ENCODE measurements at regions not wholly inside any gene's neighbourhood (a gene's known extent, or its start where the extent isn't known, plus 50 kb on each side); places are given as distances from the start of the nearest gene placed in this dataset.

DNA sequence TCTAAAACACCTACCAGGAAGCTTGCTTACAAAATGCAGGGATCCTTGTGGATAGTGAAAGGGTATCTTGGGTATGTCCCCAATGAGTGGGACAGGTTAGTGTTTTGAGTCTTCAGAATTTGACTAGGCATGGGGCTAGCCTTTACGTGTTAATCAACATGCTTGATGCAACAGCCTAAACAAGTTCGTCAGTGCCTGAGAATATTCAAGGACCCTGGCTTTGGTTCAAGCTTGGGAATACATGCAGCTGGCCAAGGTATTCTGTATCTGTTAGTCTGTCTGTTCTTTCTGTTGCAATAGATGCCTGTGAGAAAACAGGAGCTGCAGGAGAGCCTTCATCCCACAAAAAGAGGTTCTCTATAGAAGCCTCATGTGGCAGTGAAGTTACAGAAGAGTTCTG lies 149.5 kb downstream of the CCNG2 start (continued):
- TF ChIP-seq, protein P1, sequence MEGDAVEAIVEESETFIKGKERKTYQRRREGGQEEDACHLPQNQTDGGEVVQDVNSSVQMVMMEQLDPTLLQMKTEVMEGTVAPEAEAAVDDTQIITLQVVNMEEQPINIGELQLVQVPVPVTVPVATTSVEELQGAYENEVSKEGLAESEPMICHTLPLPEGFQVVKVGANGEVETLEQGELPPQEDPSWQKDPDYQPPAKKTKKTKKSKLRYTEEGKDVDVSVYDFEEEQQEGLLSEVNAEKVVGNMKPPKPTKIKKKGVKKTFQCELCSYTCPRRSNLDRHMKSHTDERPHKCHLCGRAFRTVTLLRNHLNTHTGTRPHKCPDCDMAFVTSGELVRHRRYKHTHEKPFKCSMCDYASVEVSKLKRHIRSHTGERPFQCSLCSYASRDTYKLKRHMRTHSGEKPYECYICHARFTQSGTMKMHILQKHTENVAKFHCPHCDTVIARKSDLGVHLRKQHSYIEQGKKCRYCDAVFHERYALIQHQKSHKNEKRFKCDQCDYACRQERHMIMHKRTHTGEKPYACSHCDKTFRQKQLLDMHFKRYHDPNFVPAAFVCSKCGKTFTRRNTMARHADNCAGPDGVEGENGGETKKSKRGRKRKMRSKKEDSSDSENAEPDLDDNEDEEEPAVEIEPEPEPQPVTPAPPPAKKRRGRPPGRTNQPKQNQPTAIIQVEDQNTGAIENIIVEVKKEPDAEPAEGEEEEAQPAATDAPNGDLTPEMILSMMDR (IDR thresholded peaks at IDR 0.05; ENCODE audit: poor library complexity, severe bottlenecking), result no peak
- no peak for TF ChIP-seq MXI1 (conservative IDR thresholded peaks at IDR 0.05; ENCODE audit: poor library complexity, severe bottlenecking)

DNA sequence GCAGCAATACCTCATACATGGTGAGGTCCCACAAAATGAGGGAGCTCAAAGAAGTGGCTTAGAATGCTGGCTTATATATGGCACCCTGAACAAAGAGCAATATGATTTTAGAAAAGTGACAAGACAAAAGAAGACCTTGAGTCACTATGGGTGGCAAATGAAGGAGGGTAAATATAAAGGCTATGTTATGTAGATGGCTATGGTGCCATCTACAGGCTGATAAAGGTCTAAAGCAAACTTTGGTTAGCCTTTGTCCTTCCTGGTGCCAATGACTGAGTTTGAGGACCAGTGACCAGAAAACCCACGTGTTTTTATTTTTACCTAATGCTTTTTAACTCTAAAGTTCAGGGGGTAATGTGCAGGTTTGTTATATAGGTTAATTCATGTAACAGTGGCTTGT lies 151.8 kb downstream of the CCNG2 start:
- no peak overlapping the region for H2AFZ ChIP-seq (ENCODE audit: low read depth, low read length)
- no peaks in the 10 kb centered on the region for H4K20me1 ChIP-seq (ENCODE audit: insufficient read depth)
- H3K27me3 ChIP-seq (ENCODE audit: insufficient read depth, low read depth, low read length), result no peaks in the 10 kb centered on the region
- no peak for TF ChIP-seq SMC3 (conservative IDR thresholded peaks at IDR 0.05; ENCODE audit: poor library complexity)
- TF ChIP-seq, protein P2, sequence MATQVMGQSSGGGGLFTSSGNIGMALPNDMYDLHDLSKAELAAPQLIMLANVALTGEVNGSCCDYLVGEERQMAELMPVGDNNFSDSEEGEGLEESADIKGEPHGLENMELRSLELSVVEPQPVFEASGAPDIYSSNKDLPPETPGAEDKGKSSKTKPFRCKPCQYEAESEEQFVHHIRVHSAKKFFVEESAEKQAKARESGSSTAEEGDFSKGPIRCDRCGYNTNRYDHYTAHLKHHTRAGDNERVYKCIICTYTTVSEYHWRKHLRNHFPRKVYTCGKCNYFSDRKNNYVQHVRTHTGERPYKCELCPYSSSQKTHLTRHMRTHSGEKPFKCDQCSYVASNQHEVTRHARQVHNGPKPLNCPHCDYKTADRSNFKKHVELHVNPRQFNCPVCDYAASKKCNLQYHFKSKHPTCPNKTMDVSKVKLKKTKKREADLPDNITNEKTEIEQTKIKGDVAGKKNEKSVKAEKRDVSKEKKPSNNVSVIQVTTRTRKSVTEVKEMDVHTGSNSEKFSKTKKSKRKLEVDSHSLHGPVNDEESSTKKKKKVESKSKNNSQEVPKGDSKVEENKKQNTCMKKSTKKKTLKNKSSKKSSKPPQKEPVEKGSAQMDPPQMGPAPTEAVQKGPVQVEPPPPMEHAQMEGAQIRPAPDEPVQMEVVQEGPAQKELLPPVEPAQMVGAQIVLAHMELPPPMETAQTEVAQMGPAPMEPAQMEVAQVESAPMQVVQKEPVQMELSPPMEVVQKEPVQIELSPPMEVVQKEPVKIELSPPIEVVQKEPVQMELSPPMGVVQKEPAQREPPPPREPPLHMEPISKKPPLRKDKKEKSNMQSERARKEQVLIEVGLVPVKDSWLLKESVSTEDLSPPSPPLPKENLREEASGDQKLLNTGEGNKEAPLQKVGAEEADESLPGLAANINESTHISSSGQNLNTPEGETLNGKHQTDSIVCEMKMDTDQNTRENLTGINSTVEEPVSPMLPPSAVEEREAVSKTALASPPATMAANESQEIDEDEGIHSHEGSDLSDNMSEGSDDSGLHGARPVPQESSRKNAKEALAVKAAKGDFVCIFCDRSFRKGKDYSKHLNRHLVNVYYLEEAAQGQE (IDR thresholded peaks at IDR 0.05; ENCODE audit: borderline replicate concordance), result no peak
- no peak for TF ChIP-seq RAD21 (conservative IDR thresholded peaks at IDR 0.05)
- TF ChIP-seq, protein P1 (IDR thresholded peaks at IDR 0.05; ENCODE audit: poor library complexity, severe bottlenecking), result no peak
- TF ChIP-seq EZH2 (IDR thresholded peaks at IDR 0.05; ENCODE audit: borderline replicate concordance, insufficient read depth, low read length, poor library complexity, severe bottlenecking), result no peak
- TF ChIP-seq EP300 (conservative IDR thresholded peaks at IDR 0.05; ENCODE audit: poor library complexity, severe bottlenecking), result no peak
- TF ChIP-seq TAF1 (IDR thresholded peaks at IDR 0.05; ENCODE audit: low read depth), result no peak
- TF ChIP-seq POLR2AphosphoS5 (IDR thresholded peaks at IDR 0.05), result no peak
- no peak for TF ChIP-seq MXI1 (conservative IDR thresholded peaks at IDR 0.05; ENCODE audit: poor library complexity, severe bottlenecking)
- no peak overlapping the region for H3K27ac ChIP-seq (ENCODE audit: low read length)
- no peak overlapping the region for H3K4me3 ChIP-seq (ENCODE audit: low read length)
- H3K36me3 ChIP-seq (ENCODE audit: insufficient read depth, low read length), result no peaks in the 10 kb centered on the region
- H3K9ac ChIP-seq (ENCODE audit: low read length), result no peak overlapping the region
- H3K9me3 ChIP-seq (ENCODE audit: low read length), result no peaks in the 10 kb centered on the region
- no peaks in the 10 kb centered on the region for H3K79me2 ChIP-seq (replicated peaks; ENCODE audit: insufficient read depth, low read length)
- no peaks in the 10 kb centered on the region for H3F3A ChIP-seq (ENCODE audit: insufficient read depth, low read length, poor library complexity, severe bottlenecking)
- no peak overlapping the region for H3K4me2 ChIP-seq (ENCODE audit: low read length)
- H3K9me2 ChIP-seq (ENCODE audit: insufficient read depth, low read length), result no peaks in the 10 kb centered on the region

DNA sequence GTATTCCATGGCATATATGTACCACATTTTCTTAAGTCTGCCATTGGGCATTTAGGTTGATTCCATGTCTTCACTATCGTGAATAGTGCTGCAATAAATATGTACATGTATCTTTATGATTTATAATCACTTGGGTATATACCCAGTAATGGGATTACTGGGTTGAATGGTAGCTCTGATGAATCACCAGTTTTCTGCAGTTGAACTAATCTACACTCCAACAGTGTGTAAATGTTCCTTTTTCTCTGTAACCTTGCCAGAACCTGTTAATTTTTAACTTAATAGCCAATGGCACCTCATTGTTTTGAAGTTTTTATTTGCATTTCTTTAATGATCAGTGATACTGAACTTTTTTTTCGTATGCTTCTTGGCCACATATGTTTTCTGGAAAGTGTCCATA lies 152.5 kb downstream of the CCNG2 start:
- Histone ChIP-seq H4K20me1 (ENCODE audit: insufficient read depth) (no peaks in the 10 kb centered on the region), H3K27ac (ENCODE audit: low read length) (no peak overlapping the region), H3K4me2 (ENCODE audit: low read length) (no peak overlapping the region), H3K9ac (ENCODE audit: low read length) (no peak overlapping the region), H3F3A (ENCODE audit: insufficient read depth, low read length, poor library complexity, severe bottlenecking) (no peaks in the 10 kb centered on the region), H3K4me3 (ENCODE audit: low read length) (no peak overlapping the region), H3K27me3 (ENCODE audit: insufficient read depth, low read depth, low read length) (no peaks in the 10 kb centered on the region), H3K9me2 (ENCODE audit: insufficient read depth, low read length) (no peaks in the 10 kb centered on the region), H2AFZ (ENCODE audit: low read depth, low read length) (no peak overlapping the region), H3K36me3 (ENCODE audit: insufficient read depth, low read length) (no peaks in the 10 kb centered on the region), H3K9me3 (ENCODE audit: low read length) (no peaks in the 10 kb centered on the region), H3K79me2 (replicated peaks; ENCODE audit: insufficient read depth, low read length) (no peaks in the 10 kb centered on the region)
- TF ChIP-seq, protein P2 (IDR thresholded peaks at IDR 0.05; ENCODE audit: borderline replicate concordance), result no peak
- TF ChIP-seq MXI1 (conservative IDR thresholded peaks at IDR 0.05; ENCODE audit: poor library complexity, severe bottlenecking) (no peak), SMC3 (conservative IDR thresholded peaks at IDR 0.05; ENCODE audit: poor library complexity) (no peak), EZH2 (IDR thresholded peaks at IDR 0.05; ENCODE audit: borderline replicate concordance, insufficient read depth, low read length, poor library complexity, severe bottlenecking) (no peak), EP300 (conservative IDR thresholded peaks at IDR 0.05; ENCODE audit: poor library complexity, severe bottlenecking) (no peak), POLR2AphosphoS5 (IDR thresholded peaks at IDR 0.05) (no peak), RAD21 (conservative IDR thresholded peaks at IDR 0.05) (no peak), TAF1 (IDR thresholded peaks at IDR 0.05; ENCODE audit: low read depth) (no peak)
- TF ChIP-seq, protein P1 (IDR thresholded peaks at IDR 0.05; ENCODE audit: poor library complexity, severe bottlenecking), result no peak

Data from neural cell (in vitro differentiated cells).